SHP77 (cell line): ENCODE measurements at regions not wholly inside any gene's neighbourhood (a gene's known extent, or its start where the extent isn't known, plus 50 kb on each side); places are given as distances from the start of the nearest gene placed in this dataset.
A peak's percentile ranks its signal among the peaks of the same experiment; 100 is the strongest.

Experiments
- DNase-seq, 2 experiments: peaks; one replicate each; lab custom pipeline; 2025; lab: John Stamatoyannopoulos, UW

GRCh38 chr9:2453701-2454100 lies 167.9 kb upstream of the VLDLR start:
- DNase-seq: no peak

- DNase-seq: no peak
Measured at GRCh38 chr9:2459756-2460155, 161.8 kb upstream of the VLDLR start.

GRCh38 chr9:2461892-2462291 lies 159.7 kb upstream of the VLDLR start:
- no peak for DNase-seq

- no peak for DNase-seq
Measured at GRCh38 chr9:2464624-2465023, 157.0 kb upstream of the VLDLR start.

DNA sequence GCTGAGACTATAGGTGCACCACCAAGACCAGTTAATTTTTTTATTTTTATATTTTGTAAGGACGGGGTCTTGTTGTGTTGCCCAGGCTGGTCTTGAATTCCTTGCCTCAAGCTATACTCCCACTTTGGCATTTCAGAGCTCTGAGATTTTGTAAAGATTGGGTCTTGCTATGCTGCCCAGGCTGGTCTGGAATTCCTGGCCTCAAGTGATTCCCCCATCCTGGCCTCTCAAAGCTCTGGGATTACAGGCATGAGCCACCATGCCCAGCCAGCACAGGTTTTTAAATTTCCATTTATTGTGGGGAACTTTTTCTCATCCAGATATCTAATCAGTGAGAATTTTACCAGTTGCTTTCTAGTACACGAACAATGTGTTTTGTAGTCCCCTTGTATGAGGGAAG lies 156.1 kb upstream of the VLDLR start:
- DNase-seq: no peak

DNA sequence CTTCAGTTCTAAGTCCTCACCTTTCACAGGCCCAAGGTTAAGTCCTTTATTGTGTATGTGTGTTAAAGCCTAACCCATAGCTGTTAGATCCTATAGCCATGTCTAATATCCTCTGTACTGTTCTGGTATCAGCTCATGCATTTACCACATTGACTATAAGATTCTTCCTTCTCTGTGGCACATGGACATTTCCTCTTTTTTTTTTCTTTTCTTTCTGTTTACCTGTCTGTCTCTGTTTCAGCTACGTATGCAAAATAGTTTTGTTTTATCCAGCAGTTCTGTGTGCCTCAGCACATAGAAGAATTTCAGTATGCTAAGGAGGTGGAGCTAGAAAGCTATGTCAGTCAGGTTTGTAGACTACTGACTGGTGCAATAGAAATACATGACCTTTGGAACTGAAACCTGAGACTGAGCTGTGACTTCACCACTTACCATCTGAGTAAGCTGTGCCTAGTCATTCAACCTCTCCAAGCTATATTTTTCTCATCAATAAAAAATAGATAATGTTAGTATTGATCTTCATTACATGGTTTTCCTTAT lies 155.6 kb upstream of the VLDLR start:
- DNase-seq: peak; percentile 25 to 57

DNA sequence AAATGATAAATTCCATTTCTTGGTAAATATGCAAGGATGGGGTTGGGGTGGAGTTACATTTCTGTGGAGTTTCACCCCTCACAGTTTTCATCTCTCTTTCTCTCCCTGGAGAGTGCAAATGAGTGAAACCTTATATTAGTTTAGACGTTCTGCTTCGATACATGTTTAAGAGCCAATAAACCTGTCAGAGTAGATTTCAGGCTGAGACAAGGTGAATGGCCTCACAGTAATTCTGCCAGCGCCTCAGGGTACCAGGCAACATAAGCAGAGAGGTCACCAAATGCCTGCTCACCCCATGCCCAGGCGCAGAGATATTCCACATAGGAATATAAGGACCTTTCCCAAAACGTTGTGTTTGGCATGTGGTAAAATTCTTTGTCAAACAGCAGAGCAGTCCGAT lies 154.9 kb upstream of the VLDLR start:
- peak; percentile 28 to 40 for DNase-seq

GRCh38 chr9:2469681-2470221 lies 151.8 kb upstream of the VLDLR start:
- DNase-seq: peak in 1 of 2 experiments; percentile 2

GRCh38 chr9:2473681-2474080 lies 147.9 kb upstream of the VLDLR start:
- DNase-seq: no peak

GRCh38 chr9:2477755-2478154 lies 143.8 kb upstream of the VLDLR start:
- DNase-seq: no peak

DNA sequence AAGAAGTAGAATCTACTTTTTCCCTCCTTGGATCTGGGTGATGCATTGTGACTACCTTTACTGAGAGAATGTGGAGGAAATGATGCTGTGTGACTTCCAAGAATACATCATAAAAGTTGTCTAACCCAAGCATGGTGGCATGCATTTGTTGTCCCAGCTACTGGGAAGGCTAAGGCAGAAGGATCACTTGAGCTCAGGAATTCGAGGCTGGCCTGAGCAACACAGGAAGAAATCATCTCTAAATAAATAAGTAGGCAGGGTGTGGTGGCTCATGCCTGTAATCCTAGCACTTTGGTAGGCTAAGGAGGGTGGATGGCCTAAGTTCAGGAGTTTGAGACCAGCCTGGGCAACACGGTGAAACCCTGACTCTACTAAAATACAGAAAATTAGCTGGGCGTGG lies 143.2 kb upstream of the VLDLR start:
- no peak for DNase-seq

GRCh38 chr9:2479056-2479565 lies 142.5 kb upstream of the VLDLR start:
- DNase-seq: no peak

DNA sequence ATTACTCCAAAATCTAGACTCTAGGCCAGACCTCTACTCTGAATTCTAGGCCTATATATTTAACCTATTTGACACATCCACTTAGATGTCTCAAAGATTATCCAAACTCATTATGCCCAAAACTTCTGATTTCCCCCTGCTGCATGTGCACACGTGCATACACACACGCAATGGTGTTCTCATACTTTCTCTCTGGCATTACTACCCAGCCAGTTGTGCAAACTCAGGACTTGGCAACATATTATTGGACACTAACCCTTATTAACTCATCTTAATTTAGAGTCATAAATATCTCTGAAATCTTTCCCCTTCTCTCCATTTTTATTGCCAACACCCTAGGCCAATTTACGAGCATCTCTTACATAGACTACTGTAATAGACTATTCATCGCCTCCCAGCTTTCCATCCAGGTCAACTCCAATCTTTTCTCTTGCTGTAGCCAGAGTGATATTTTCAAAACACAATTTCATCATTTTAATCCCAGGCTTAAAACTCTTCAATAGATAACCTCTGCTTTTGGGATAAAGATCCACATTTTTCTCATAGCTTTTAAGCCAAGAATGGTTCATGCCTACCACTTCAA lies 141.2 kb upstream of the VLDLR start:
- no peak for DNase-seq

- no peak for DNase-seq
Measured at GRCh38 chr9:2481216-2481615, 140.4 kb upstream of the VLDLR start.

GRCh38 chr9:2486988-2487387 lies 134.6 kb upstream of the VLDLR start:
- DNase-seq: no peak

GRCh38 chr9:2489838-2490314 lies 131.7 kb upstream of the VLDLR start:
- no peak for DNase-seq

GRCh38 chr9:2492161-2492560 lies 129.4 kb upstream of the VLDLR start:
- no peak for DNase-seq

GRCh38 chr9:2493109-2493508 lies 128.5 kb upstream of the VLDLR start:
- DNase-seq: no peak

DNA sequence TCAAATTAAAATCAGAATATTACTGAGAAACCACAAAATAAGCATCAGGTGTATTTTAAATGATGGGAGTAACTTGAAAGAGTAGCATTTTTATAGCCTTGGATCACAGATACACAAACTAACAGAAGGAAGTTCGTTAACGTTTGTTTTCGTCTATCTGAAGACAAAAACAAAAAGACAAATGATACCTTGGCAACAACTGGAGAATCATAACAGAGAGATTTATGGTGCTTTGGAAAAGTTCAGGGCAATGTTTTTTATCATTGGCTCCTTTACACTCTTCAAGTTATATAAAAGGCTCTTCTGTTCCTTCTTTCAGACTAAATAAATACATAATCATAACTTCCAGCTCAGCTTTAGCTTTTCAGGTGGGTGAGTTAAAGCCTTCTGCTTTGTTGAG lies 128.1 kb upstream of the VLDLR start:
- no peak for DNase-seq

DNA sequence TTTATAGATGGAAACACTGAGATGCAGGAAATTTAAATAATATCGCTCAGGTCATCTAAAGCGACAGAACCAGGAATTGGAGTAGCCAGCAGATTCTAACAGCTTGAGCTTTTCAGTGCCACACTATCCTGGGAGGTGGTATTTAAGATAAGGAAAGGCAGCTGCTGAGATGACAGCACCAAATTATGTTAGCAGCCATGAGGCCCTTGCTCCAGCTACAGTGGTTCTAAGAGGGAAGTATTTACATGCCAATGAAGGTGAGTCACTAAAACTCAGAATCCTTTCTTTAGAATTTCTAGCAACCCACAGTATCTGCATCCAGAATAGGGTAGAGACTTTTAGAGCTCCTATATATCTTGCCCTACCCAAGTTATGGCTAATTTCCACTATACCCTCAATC lies 127.0 kb upstream of the VLDLR start:
- DNase-seq: no peak

- DNase-seq: no peak
Measured at GRCh38 chr9:2495221-2496005, 126.2 kb upstream of the VLDLR start.

- no peak for DNase-seq
Measured at GRCh38 chr9:2496169-2496568, 125.4 kb upstream of the VLDLR start.

DNA sequence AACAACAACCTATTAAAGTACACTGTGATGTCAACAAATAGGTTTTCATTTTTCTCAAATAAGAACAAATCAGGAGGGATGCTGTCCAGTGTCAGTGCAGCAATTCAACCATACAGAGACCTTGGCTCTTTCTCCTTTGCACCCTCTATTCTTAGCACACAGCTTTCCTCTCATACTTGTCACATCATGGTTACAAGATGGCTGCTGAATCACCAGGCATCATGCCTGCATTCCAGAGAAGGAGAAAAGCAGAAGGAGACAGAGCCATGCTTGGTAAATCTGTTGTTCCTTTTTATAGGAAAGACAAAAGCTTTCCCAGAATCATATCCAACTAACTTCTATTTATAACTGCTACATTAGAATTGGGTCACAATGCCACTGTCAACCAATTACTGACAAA lies 124.7 kb upstream of the VLDLR start:
- DNase-seq: no peak
